CD4-positive, alpha-beta T cell treated with Interleukin-10 for 1 hour (primary cell): ENCODE measurements at regions not wholly inside any gene's neighbourhood (a gene's known extent, or its start where the extent isn't known, plus 50 kb on each side); places are given as distances from the start of the nearest gene placed in this dataset.
"Not testable (repeated sequence)": the region's sequence is repeated elsewhere in the genome, so short reads cannot be mapped to it uniquely, and the experiment has no call there.

ENCODE experiments used
- DNase-seq: peaks from one replicate; pipeline ENCODE4 v3.0.0-alpha.2; 2020

DNA sequence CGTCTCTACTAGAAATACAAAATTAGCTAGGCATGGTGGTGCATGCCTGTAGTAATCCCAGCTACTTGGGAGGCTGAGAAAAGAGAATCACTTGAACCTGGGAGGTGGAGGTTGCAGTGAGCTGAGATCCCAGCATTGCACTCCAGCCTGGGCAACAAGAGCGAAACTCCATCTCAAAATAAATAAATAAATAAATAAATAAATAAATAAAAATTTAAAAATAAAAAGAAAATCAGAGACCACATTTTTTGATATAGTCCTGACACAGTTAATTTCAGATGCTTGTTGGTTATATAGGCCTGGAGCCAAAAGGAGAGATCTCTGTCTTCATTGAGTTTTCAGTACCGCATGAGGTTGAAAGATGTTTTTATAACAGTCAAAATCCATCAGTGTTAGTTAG, 388.3 kb downstream of the PRELID2 start:
- DNase-seq = not testable (repeated sequence)

GRCh38 chr5:145446412-145446811, 388.7 kb downstream of the PRELID2 start:
- DNase-seq = no peak

- no peak for DNase-seq
Observed at GRCh38 chr5:145445027-145445426, 390.1 kb downstream of the PRELID2 start.

DNA sequence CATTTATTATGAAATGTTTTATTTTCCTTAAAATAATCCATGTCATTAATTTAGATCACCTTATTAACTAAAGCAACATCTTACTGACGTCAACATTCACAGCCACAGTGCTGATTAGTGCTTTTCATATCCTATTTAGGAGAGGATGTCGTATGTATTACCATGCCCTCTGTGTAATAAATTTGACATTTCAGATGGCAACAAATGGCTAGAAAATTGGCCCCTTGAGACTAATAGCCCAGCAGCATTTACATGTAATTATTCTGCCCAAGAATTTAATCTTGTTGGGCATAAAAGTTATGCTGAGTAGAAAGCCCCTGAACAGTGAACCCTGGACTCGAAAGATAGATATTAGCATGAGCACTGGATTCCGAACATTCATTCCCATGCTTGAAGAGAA, 391.2 kb downstream of the PRELID2 start:
- DNase-seq = no peak

GRCh38 chr5:145443366-145443765, 391.8 kb downstream of the PRELID2 start:
- no peak for DNase-seq

GRCh38 chr5:145442661-145443060, 392.5 kb downstream of the PRELID2 start:
- not testable (repeated sequence) for DNase-seq

- no peak for DNase-seq
Observed at GRCh38 chr5:145441228-145441627, 393.9 kb downstream of the PRELID2 start.

DNA sequence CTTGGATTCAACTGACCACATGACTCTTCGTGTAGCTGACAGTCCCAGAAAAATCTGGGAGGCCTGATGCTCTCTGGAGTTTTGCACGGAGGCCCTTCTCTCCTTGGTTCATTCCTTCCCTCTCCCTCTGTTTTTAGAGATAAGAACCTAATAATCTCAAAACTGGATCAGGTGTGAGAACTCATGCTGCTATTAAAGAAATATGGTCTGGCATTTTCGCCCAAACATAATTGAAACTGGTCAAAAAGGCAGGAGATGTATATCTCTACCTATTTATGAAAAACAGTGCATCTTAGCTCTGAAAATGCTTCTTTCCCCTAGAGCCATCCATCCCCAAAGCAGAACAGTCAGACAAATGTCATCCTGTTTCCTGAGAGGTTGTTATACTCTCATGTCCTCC, 397.5 kb downstream of the PRELID2 start:
- DNase-seq = no peak

- no peak for DNase-seq
Observed at GRCh38 chr5:145433077-145433476, 402.1 kb downstream of the PRELID2 start.

DNA sequence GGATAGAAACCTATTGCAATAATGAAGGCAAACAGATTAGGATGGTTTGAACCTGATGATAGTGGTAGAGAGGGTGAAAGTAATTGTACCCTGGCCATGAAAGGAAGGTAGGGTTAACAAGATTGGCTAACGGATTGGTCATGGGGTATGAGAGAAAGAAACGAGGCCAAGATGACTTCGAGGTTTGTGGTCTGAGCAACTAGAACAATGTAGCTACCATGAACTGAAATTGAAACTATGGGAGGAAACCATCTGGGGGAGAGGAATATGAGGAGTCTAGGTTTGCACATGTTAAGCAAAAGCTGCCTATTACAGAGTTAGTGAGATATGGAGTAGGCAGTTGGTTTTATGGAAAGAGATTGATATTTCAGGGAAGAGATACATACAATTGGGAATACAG, 406.0 kb downstream of the PRELID2 start:
- no peak for DNase-seq

GRCh38 chr5:145408048-145408341, 427.1 kb downstream of the PRELID2 start:
- DNase-seq = no peak

GRCh38 chr5:145407300-145408047, 427.7 kb downstream of the PRELID2 start:
- DNase-seq = no peak

DNA sequence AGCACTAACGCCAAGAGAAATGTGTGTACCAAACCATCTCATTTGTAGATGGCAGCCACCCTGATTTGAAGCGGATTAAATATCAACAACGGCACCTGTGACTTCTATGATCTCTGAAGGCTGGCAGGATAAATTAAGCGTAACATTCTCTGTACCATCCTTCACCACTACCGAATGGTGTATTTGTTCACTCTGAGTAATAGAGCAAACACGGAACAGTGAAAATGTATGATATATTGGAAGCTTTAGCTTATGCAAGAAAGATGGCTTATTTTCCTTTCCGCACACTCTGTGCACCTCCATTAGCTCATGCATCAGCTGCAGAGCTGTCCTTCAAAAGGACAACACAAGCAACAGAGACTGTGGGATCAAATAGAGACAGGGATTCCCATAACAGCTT, 431.1 kb downstream of the PRELID2 start:
- no peak for DNase-seq

DNA sequence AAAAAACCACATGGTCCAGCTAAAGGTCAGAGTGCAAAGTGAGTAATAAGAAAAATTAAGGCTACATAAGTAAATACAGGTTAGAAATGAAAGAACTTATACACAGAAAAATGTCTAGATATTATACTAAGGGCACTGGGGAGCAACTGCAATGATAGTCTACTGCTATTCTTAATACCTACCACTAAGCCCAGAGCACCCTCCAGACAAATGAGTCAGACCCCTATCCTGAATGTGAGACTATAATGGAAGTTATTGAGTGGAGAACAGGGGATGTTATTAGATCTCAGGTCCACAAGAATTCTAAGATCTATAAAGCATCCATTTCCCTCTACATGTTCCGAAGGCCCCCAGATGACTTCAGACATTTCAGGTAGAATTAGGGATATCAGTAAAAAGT, 438.3 kb downstream of the PRELID2 start:
- no peak for DNase-seq

GRCh38 chr5:145395151-145395550, 440.0 kb downstream of the PRELID2 start:
- DNase-seq = not testable (repeated sequence)

DNA sequence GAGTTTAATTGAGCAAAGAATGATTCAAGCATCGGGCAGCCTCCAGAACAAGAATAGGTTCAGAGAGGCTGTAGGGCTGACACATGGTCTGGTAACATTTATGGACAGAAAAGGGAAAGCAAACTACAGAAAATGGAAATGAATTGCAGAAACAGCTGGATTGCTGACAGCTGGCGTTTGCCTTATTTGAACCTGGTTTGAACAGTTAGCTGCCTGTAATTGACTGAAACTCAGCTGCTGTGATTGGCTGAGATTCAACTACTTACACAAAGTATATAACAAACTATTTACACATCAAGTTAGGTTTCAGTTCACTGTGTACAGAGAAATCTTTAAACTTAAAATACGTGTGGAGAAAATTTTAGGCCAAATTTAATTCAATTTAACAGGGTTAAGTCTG, 441.7 kb downstream of the PRELID2 start:
- DNase-seq = no peak

- DNase-seq = no peak
Observed at GRCh38 chr5:145389047-145389446, 446.1 kb downstream of the PRELID2 start.

GRCh38 chr5:145385276-145385675, 449.9 kb downstream of the PRELID2 start:
- DNase-seq = no peak

DNA sequence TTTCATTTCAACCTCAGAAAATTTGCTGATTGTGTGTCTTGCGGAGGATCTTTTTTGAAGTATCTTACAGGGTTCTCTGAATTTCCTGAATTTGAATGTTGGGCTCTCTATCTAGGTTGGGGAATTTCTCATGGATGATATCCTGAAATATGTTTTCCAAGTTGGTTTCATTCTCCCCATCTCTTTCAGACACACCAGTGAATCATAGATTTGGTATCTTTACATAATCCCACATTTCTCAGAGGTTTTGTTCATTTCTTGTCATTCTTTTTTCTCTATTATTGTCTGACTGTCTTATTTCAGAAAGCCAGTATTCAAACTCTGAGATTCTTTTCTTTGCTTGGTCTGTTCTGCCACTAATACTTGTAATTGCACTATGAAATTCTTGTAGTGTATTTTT, 456.9 kb downstream of the PRELID2 start:
- no peak for DNase-seq

DNA sequence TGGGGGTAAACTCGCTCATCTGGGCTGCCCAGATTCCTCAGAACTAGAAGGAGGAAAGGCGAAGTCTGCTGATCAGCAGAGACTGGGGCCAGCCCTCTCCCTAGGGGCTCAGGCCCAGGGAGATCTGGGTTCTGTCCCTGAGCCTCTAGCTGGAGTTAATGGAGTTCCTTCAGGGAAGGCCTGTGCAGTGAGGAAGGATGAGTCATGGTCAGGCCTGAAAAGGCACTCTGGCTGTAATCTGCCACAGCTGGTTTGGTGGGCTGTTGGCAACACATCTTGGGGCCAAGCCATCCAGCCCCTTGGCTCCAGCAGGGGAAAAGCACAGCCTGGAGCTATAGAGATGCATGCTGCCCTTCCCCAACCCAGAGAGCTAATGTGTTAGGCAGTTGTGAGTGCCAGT, 459.6 kb downstream of the PRELID2 start:
- DNase-seq = no peak

DNA sequence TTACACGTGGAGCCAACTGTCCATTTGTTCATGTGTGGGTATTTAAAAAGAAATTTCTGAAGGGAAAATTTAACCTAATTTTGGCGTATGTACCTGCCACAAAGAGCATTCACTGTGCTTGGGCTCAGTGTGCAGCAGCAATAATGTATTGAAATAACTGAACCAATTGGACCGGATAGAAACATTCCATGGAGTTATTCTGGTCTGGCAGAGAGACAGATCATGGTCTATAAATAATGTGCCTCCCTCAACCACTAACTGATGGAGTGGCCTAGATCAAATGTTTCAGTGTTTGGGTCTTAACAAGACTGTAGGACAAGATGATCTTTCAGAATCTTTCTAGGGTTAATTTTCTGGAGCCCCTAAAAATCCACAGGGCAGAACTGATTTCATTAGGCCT, 469.7 kb downstream of the PRELID2 start:
- no peak for DNase-seq

GRCh38 chr5:145362266-145362665, 472.9 kb downstream of the PRELID2 start:
- DNase-seq = no peak

GRCh38 chr5:145360936-145361335, 474.2 kb downstream of the PRELID2 start:
- DNase-seq = no peak

DNA sequence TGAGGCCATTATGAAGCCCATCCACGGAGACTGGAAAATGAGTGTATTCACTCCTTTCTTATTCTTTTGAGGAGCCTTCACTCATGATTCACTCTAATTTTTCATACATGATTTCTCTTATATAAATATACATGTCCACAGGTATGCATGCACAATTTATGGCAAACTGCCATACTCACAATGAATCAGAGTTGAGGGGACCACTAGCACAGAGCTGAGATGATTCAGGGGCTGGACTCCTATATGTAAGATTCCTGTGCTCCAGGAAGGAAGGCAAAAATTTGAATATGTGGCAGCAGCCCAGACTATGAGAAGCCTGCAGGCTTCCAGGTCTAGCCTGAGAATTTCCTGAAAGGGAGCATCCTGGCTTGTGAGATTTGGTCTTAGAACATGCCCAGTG, 484.6 kb downstream of the PRELID2 start:
- no peak for DNase-seq

GRCh38 chr5:145347026-145347616, 488.0 kb downstream of the PRELID2 start:
- no peak for DNase-seq
